Adrenal gland (tissue), 9 donors: ENCODE measurements at regions not wholly inside any gene's neighbourhood (a gene's known extent, or its start where the extent isn't known, plus 50 kb on each side); places are given as distances from the start of the nearest gene placed in this dataset.
A peak's percentile ranks its signal among the peaks of the same experiment; 100 is the strongest.

Experiments used
- DNase-seq, 7 donors: peaks; one replicate each; pipeline ENCODE4 v3.0.0-alpha.2; 2019 to 2020
- H3K27ac ChIP-seq, 5 donors: fragments of 200-600 bp; sonication (generic) in 4 of 5; 1 replicate in 3 of 5; 2 replicates in 2 of 5; pipeline versions ENCODE4 v1.5.1 to v1.8.0; 2016 to 2020; ENCODE audit warnings: mild to moderate bottlenecking in 1 of 5
- H3K27me3 ChIP-seq: fragments of 200-600 bp; 2 replicates; pipeline ENCODE4 v1.8.0; 2021
- H3K36me3 ChIP-seq, 2 donors: fragments of 200-600 bp; replicated peaks in 1 of 2; 1 replicate in 1 of 2; 2 replicates in 1 of 2; pipeline versions ENCODE4 v1.5.1 to v1.8.0; 2018 to 2022
- H3K4me1 ChIP-seq, 2 donors: fragments of 200-600 bp; replicated peaks in 1 of 2; 1 replicate in 1 of 2; 2 replicates in 1 of 2; pipeline versions ENCODE4 v1.5.1 to v1.8.0; 2018 to 2021
- H3K4me3 ChIP-seq, 4 donors: fragments of 200-600 bp; sonication (generic) in 3 of 4; one replicate each; pipeline ENCODE4 v1.5.1; 2016 to 2018
- H3K9me3 ChIP-seq, 3 donors: fragments of 200-600 bp; sonication (generic) in 1 of 3; replicated peaks in 1 of 3; 1 replicate in 2 of 3; 2 replicates in 1 of 3; pipeline versions ENCODE4 v1.5.1 to v1.8.0; 2016 to 2021
- CTCF ChIP-seq, 6 experiments: fragments of 450-650 bp in 4 of 6; fragments of 200-600 bp in 2 of 6; sonication (generic) in 1 of 6; IDR thresholded peaks; 1 replicate in 5 of 6; 2 replicates in 1 of 6; pipeline versions ENCODE4 v1.5.1 to v1.8.0; 2016 to 2021; ENCODE audit warnings: antibody characterized with exemption in 6 of 6, mild to moderate bottlenecking in 2 of 6, moderate library complexity in 1 of 6
- POLR2A ChIP-seq, 2 donors: fragments of 450-650 bp; IDR thresholded peaks; one replicate each; pipeline ENCODE4 v1.6.1; 2017; ENCODE audit warnings: antibody characterized with exemption in 2 of 2, mild to moderate bottlenecking in 2 of 2, moderate library complexity in 1 of 2
- WGBS, 4 donors: extraction: QIAGEN DNeasy Blood & Tissue Kit in 2 of 4; methylation state at CpG; one replicate each; pipeline versions ENCODE4 v1.1.5 to v1.1.7; 2013 to 2017; 5-methylcytosine and 5-hydroxymethylcytosine counted together
- intact Hi-C, 2 donors: fragments of 100-400 bp; cut with DNase I; formaldehyde crosslinking; loops; one replicate each; pipeline versions ENCODE4 v1.14.1 to v1.15.0; 2022 to 2023
- donor health status: healthy with polysubstance abuse.
- donor health status: Bipolar disorder and iron deficiency.
- donor health status: DM: yes; HTN: yes; CAD: no.
- donor health status: DM: no; HTN: no; CAD: no.
- donor health status: DM: no; HTN: no; CAD: no.

- H3K9me3 ChIP-seq: no peaks in the 10 kb centered on the region
- peak overlapping the region in 3 of 4 donors; percentile 13 to 80 (median 74) for H3K4me3 ChIP-seq
- peak overlapping the region; percentile 86 to 100 (median 99) for H3K27ac ChIP-seq
- DNase-seq: no peak
- WGBS, 4 donors: 18 to 21% (median 21%) methylated on average over 10 of the region's 10 CpGs
- no peaks in the 10 kb centered on the region for H3K36me3 ChIP-seq
- H3K27me3 ChIP-seq: no peaks in the 10 kb centered on the region
- peaks cover 6 to 7% of the 10 kb centered on the region in 2 donors for H3K4me1 ChIP-seq
- TF ChIP-seq CTCF (IDR thresholded peaks at IDR 0.05) (no peak), POLR2A (IDR thresholded peaks at IDR 0.05) (no peak)
- intact Hi-C loops: no loop called here
Measured at GRCh38 chr6:26170951-26171841, 84.0 kb downstream of the HFE start.

DNA sequence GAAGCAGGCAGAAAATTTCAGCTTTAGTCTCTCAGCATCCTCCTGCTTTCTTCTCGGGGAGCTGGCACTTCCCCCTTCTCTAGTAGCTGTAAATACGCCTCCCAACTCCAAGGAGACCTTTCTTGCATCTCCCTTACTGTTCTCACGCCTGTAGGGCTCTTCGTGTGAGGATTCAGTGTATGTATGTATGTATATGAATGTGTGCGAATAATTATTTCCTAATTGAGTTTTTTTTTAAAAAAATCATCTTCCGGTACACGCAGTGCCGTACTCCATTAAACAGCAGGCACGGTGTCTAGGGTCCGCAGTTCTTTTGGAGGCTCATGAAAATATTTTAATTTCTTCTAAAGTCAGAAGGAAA, 85.4 kb downstream of the HFE start:
- TF ChIP-seq CTCF (IDR thresholded peaks at IDR 0.05): no peak
- no peak for TF ChIP-seq POLR2A (IDR thresholded peaks at IDR 0.05)
- Histone ChIP-seq H3K27ac (peak overlapping the region; percentile 86 to 100 (median 99)), H3K27me3 (no peaks in the 10 kb centered on the region), H3K4me3 (peak overlapping the region; percentile 22 to 80 (median 70)), H3K9me3 (no peaks in the 10 kb centered on the region), H3K36me3 (no peaks in the 10 kb centered on the region), H3K4me1 (peaks cover 6 to 7% of the 10 kb centered on the region in 2 donors)
- DNase-seq: peak in 2 of 7 donors; percentile 49 to 50
- WGBS, 4 donors: 0 to 3% (median 3%) methylated on average over 10 of the region's 10 CpGs
- intact Hi-C loops: no loop called here

DNA sequence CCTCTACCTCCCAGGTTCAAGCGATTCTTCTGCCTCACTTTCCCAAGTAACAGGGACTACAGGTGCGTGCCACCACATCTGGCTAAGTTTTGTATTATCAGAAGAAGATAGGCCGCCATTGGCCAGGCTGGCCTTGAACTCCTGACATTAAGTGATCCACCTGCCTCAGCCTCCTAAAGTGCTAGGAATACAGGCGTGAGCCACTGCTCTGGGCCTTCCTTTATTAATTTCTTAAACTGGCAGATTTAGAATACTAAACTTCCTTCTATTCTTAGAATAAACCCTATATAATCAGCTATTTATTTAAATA, 86.6 kb downstream of the HFE start:
- 87 to 92% (median 89%) methylated on average over 4 of the region's 4 CpGs for WGBS, 4 donors
- no peak overlapping the region for H3K4me3 ChIP-seq
- intact Hi-C loops: no loop called here
- H3K9me3 ChIP-seq: no peaks in the 10 kb centered on the region
- DNase-seq: no peak
- peaks cover 6 to 7% of the 10 kb centered on the region in 2 donors for H3K4me1 ChIP-seq
- no peaks in the 10 kb centered on the region for H3K27me3 ChIP-seq
- TF ChIP-seq CTCF (IDR thresholded peaks at IDR 0.05) (no peak), POLR2A (IDR thresholded peaks at IDR 0.05) (no peak)
- no peak overlapping the region for H3K27ac ChIP-seq
- no peaks in the 10 kb centered on the region for H3K36me3 ChIP-seq

- intact Hi-C loops: no loop called here
- Histone ChIP-seq H3K36me3 (no peaks in the 10 kb centered on the region), H3K4me3 (no peak overlapping the region), H3K9me3 (no peaks in the 10 kb centered on the region), H3K27me3 (no peaks in the 10 kb centered on the region), H3K27ac (no peak overlapping the region), H3K4me1 (peaks cover 6 to 7% of the 10 kb centered on the region in 2 donors)
- DNase-seq: no peak
- no peak for TF ChIP-seq POLR2A (IDR thresholded peaks at IDR 0.05)
- no peak for TF ChIP-seq CTCF (IDR thresholded peaks at IDR 0.05)
- WGBS, 4 donors: 15 to 33% (median 20%) methylated on average over 1 of the region's 1 CpG
Measured at GRCh38 chr6:26175033-26175427, 87.8 kb downstream of the HFE start.
